Cardiac muscle cell (in vitro differentiated cells and primary cell): ENCODE measurements at regions not wholly inside any gene's neighbourhood (a gene's known extent, or its start where the extent isn't known, plus 50 kb on each side); places are given as distances from the start of the nearest gene placed in this dataset.

Experiments
- DNase-seq, 2 donors: peaks; one replicate each; pipeline versions ENCODE4 v3.0.0 to v3.0.0-alpha.2; 2010 to 2017; ENCODE audit warnings: low read depth in 1 of 2, low spot score in 1 of 2
- H3K27ac ChIP-seq: fragments of 200-600 bp; sonication (generic); 2 replicates; pipeline ENCODE4 v1.5.1; 2016
- H3K27me3 ChIP-seq: fragments of 200-600 bp; sonication (generic); 2 replicates; pipeline ENCODE4 v1.6.0; 2016; ENCODE audit warnings: control low read depth
- H3K36me3 ChIP-seq: fragments of 200-600 bp; sonication (generic); 2 replicates; pipeline ENCODE4 v1.5.1; 2016; ENCODE audit warnings: control low read depth
- H3K4me1 ChIP-seq: fragments of 200-600 bp; sonication (generic); 2 replicates; pipeline ENCODE4 v1.8.1; 2017; ENCODE audit warnings: low read depth, mild to moderate bottlenecking, mixed run types
- H3K4me3 ChIP-seq: fragments of 200-600 bp; sonication (generic); 2 replicates; pipeline ENCODE4 v1.5.1; 2016; ENCODE audit warnings: mild to moderate bottlenecking
- H3K9me3 ChIP-seq: fragments of 200-600 bp; sonication (generic); 2 replicates; pipeline ENCODE4 v1.5.1; 2017; ENCODE audit warnings: low read depth, mild to moderate bottlenecking, control low read depth
- TF ChIP-seq, protein P1 (sequence below): IDR thresholded peaks from 2 replicates; pipeline ENCODE4 v1.5.1; 2012; ENCODE audit warnings: low read depth, mild to moderate bottlenecking, low read length

DNA sequence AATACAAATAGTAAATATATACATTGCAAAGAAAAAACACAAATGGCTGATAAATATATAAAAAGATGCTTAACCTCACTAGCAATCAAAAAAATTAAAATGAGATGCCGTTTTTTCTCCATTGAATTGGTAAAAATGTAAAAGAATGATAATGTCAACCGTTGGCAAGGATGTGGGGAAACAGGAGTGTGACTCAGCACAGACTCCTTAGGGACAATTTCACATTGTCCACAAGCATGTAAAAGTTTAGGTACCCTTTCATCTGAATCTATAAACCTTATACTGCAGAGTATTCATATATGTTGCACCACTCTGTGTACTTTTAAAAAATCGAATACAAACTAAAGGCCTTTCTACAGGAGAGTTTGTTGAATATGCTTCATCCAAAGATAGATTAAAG, 143.1 kb upstream of the RREB1 start:
- Histone ChIP-seq H3K4me3 (no peak overlapping the region), H3K27me3 (no peaks in the 10 kb centered on the region), H3K36me3 (no peaks in the 10 kb centered on the region), H3K9me3 (no peaks in the 10 kb centered on the region), H3K27ac (no peak overlapping the region), H3K4me1 (no peaks in the 10 kb centered on the region)
- no peak for DNase-seq
- TF ChIP-seq, protein P1, sequence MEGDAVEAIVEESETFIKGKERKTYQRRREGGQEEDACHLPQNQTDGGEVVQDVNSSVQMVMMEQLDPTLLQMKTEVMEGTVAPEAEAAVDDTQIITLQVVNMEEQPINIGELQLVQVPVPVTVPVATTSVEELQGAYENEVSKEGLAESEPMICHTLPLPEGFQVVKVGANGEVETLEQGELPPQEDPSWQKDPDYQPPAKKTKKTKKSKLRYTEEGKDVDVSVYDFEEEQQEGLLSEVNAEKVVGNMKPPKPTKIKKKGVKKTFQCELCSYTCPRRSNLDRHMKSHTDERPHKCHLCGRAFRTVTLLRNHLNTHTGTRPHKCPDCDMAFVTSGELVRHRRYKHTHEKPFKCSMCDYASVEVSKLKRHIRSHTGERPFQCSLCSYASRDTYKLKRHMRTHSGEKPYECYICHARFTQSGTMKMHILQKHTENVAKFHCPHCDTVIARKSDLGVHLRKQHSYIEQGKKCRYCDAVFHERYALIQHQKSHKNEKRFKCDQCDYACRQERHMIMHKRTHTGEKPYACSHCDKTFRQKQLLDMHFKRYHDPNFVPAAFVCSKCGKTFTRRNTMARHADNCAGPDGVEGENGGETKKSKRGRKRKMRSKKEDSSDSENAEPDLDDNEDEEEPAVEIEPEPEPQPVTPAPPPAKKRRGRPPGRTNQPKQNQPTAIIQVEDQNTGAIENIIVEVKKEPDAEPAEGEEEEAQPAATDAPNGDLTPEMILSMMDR, result no peak

DNA sequence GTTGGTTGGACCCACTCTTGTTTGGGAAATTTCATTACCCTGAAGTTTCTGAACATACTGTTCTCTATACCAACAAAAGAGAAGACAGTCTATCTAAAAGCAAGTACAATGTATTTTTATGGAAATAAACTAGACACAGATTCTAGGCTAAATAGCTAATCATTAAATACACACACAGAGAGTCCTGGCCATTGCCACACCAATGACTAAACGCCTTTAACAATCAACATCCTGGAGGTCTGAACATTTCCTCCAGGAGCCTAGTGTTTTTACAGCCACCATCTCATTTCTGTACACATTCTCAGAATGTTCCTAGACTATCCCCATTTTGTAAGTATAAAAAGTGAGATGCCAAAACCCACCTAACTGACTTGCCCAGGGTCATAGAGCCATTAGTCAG, 141.6 kb upstream of the RREB1 start:
- H3K36me3 ChIP-seq, result no peaks in the 10 kb centered on the region
- no peaks in the 10 kb centered on the region for H3K9me3 ChIP-seq
- H3K27ac ChIP-seq, result no peak overlapping the region
- TF ChIP-seq, protein P1, result no peak
- DNase-seq, result no peak
- H3K4me3 ChIP-seq, result no peak overlapping the region
- H3K27me3 ChIP-seq, result no peaks in the 10 kb centered on the region
- H3K4me1 ChIP-seq, result no peaks in the 10 kb centered on the region

- H3K4me3 ChIP-seq, result no peak overlapping the region
Measured at GRCh38 chr6:6966569-6966968, 141.2 kb upstream of the RREB1 start.

GRCh38 chr6:6968357-6968730, 139.4 kb upstream of the RREB1 start:
- TF ChIP-seq, protein P1, result no peak
- Histone ChIP-seq H3K27me3 (no peaks in the 10 kb centered on the region), H3K4me1 (no peaks in the 10 kb centered on the region), H3K36me3 (no peaks in the 10 kb centered on the region), H3K9me3 (no peaks in the 10 kb centered on the region), H3K4me3 (no peak overlapping the region), H3K27ac (no peak overlapping the region)
- no peak for DNase-seq

More at GRCh38 chr6:6966569-6966968, 141.2 kb upstream of the RREB1 start:
- no peaks in the 10 kb centered on the region for H3K9me3 ChIP-seq
- H3K27ac ChIP-seq, result no peak overlapping the region
- H3K36me3 ChIP-seq, result no peaks in the 10 kb centered on the region
- H3K27me3 ChIP-seq, result no peaks in the 10 kb centered on the region
- no peak for DNase-seq
- TF ChIP-seq, protein P1, result no peak
- no peaks in the 10 kb centered on the region for H3K4me1 ChIP-seq

GRCh38 chr6:6968731-6969552, 138.8 kb upstream of the RREB1 start:
- H3K9me3 ChIP-seq, result no peaks in the 10 kb centered on the region
- H3K4me3 ChIP-seq, result no peak overlapping the region
- H3K27ac ChIP-seq, result no peak overlapping the region
- H3K27me3 ChIP-seq, result no peaks in the 10 kb centered on the region
- H3K4me1 ChIP-seq, result no peaks in the 10 kb centered on the region
- DNase-seq, result no peak
- H3K36me3 ChIP-seq, result no peaks in the 10 kb centered on the region
- TF ChIP-seq, protein P1, result no peak
